NCI-H1105 treated with DMSO at 0.1 percent for 48 hours (cell line): ENCODE measurements at regions not wholly inside any gene's neighbourhood (a gene's known extent, or its start where the extent isn't known, plus 50 kb on each side); places are given as distances from the start of the nearest gene placed in this dataset.
"Not testable (repeated sequence)": the region's sequence is repeated elsewhere in the genome, so short reads cannot be mapped to it uniquely, and the experiment has no call there.

Experiments used
- DNase-seq: peaks from one replicate; lab custom pipeline; 2025; lab: John Stamatoyannopoulos, UW

DNA sequence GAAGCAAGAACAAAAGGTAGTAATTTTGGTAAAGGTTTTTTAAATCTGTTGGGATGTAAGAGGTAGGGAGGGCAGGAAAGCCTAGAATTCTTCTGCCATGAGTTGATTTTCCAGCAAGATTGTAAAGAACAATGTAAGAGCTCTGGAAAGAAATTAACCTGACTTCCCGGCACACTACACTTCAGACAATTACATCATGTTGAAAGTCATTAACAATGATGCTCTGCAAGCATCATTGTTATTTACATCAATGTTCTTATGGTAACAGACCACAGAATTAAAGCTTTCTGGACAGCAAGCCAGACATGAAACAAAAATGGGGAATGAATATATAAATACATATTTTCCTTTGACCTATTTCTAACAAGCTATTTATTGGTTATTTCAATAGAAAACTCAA, 342.2 kb downstream of the CEP170 start:
- not testable (repeated sequence) for DNase-seq

DNA sequence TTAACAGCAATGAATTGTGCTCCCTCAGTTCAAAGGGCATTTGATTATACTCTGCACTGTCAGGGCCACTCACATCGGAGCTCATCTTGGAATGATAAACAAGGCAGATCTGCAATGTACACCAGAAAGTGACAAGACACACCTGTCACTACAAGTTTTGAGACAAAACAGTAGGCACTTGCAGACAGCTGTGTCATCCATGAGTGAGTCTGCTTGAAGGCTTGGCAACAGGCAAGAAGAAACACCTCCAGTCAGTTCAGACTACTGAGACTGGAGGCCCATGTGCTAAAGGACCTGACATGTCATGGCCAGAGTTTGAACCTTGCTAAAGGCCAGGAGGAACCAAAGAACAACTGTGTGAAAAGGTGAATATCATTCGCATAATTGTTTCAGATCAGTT, 354.5 kb downstream of the CEP170 start:
- not testable (repeated sequence) for DNase-seq

DNA sequence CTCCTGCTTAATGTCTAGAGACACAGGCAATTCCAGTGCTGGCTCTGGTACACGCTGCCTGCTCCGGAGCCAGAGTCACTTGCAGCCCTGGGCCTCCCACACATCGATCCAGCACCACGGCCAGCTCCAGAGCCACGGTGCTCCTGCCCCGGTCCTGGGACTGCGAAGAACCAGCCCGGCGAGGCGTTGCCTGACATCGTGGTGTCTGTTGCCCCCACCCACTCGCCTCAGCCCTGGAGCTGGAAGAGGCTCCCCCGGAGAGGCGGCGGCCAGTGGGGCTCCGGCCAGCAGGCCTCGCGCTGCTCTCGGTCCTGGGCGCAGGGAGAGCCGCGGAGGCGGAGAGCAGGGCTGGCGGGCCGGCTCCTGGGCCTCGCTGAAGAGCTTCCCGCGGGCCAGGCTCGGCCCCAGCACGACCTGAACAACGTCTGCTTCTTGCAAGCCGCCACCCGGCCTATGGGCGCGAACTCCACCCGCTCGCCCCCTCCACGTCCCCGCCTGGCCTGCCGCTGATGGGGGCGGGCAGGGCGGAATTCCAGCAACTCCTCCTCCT, 364.8 kb downstream of the CEP170 start:
- DNase-seq, result no peak

DNA sequence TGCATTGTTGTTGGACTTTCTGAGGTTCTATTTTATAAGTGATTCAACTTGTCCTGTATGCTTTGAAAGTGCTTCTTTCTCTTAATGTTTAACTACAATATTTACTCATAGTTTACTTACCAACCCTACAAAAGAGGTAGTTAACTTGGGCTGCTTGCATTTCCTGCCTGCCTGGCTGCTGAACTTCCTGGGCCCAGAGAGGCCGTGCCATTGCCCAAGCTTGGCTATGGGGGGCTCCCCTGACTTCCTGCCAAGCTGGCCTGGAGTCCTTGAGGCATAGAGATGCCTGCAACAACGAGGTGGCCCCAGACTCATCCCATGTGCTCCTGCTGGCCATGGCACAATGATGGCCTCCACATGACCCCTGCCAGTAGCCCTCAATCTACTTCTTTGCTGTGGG, 361.6 kb upstream of the PLD5 start:
- DNase-seq, result no peak

DNA sequence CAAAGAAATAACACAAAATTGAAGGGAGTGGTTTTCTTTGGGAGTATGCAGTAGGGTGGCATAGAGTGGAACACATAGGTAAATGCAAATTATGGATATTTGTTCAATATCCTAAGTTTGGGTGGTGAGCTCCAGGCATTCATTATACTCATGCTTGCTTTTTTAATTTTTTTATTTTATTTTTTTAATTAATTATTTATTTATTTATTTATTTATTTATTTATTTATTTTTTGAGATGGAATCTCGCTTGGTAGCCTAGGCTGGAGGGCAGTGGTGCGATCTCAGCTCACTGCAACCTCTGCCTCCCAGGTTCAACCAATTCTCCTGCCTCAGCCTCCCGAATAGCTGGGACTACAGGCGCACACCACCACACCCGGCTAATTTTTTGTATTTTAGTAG, 355.5 kb upstream of the PLD5 start:
- DNase-seq, result not testable (repeated sequence)

- DNase-seq, result no peak
These were observed 353.2 kb upstream of the PLD5 start for GRCh38 chr1:242877743-242878142.

- no peak for DNase-seq
These were observed 352.7 kb upstream of the PLD5 start for GRCh38 chr1:242877229-242877628.

DNA sequence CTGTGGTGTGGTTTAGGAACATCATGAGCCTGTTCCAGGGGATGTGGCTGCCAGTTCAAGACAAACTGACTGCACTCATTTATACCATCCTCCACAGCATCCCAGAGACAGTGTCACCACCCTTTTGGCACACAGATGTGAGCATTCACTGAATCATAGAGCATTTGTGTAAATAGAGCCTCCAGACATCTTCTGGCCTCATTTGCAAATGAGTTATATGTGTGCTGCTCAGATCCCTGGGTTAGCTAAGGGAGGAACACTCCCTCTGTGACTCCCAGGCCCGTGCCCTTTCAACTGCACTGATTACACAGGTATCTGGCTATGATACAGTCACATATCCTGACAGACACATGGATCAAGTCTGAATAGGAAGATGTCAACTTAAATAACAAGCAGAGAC, 351.5 kb upstream of the PLD5 start:
- DNase-seq, result no peak

- no peak for DNase-seq
These were observed 349.2 kb upstream of the PLD5 start for GRCh38 chr1:242873661-242874060.

- DNase-seq, result no peak
These were observed 348.0 kb upstream of the PLD5 start for GRCh38 chr1:242872521-242872920.

- no peak for DNase-seq
These were observed 347.1 kb upstream of the PLD5 start for GRCh38 chr1:242871471-242872030.

- DNase-seq, result no peak
These were observed 346.5 kb upstream of the PLD5 start for GRCh38 chr1:242870966-242871365.

GRCh38 chr1:242856289-242856688, 331.8 kb upstream of the PLD5 start:
- no peak for DNase-seq

DNA sequence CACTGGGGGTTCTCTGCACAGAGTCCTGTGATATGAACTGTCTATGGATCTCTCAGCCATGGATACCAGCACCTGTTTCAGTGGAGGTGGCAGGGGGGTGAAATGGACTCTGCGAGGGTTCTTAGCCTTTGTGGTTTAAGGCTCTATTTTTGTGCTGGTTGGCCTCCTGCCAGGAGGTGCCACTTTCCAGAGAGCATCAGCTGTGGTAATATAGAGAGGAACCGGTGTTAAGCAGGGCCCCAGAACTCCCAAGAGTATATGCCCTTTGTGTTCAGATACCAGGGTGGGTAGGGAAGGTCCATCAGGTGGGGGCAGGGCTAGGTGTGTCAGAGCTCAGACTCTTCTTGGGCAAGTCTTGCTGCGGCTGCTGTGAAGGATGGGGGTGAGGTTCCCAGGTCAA, 330.0 kb upstream of the PLD5 start:
- DNase-seq, result peak; percentile 16

DNA sequence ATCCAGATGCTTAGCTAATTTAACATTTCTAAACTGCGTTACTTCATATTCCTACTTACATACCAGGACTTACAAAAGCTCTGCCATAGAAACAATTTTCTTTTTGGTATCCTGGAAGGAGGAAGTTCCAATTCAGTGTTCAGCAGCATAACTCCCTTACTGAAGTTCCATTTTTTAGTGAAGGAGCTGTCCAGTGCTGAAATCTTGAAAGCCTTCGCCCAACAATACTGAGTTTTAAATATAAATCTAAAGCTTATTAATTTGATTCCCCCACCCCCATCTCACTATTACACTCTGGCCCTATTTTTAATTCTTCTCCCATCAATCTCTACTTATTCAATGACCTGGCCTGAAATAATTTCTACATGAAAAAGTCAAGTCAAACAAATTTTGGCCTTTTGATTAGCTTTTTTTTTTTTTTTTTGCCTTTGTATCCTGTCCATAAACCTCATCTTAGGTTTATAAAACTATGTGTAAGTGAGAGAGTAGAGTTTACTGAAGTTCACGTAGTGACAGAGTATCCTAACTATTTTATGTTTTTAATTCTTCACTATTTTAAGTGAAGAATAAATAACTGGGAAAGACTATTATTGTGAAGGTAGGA, 323.0 kb upstream of the PLD5 start:
- DNase-seq, result no peak

- DNase-seq, result no peak
These were observed 317.6 kb upstream of the PLD5 start for GRCh38 chr1:242842094-242842493.

DNA sequence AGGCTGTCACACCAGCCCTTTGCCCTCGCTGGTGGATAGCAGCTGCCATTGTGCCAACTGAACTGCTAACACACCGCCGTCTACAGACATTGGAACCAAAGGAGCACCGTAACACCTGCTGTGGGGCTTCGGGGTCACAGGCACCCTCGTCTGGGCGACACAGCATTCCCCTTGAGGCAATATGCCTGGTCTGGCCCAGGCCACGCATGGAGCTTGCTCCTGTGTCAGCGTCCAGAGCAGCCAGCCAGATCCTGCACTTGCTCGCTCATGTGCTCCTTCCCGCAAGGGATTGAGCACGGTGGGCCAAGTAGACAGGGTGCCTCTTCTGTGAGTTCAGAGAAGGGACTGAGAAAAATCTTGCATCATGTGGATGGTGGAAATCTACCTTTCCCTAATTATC, 314.6 kb upstream of the PLD5 start:
- DNase-seq, result no peak

GRCh38 chr1:242836423-242836822, 311.9 kb upstream of the PLD5 start:
- no peak for DNase-seq

GRCh38 chr1:242828828-242829227, 304.3 kb upstream of the PLD5 start:
- no peak for DNase-seq

DNA sequence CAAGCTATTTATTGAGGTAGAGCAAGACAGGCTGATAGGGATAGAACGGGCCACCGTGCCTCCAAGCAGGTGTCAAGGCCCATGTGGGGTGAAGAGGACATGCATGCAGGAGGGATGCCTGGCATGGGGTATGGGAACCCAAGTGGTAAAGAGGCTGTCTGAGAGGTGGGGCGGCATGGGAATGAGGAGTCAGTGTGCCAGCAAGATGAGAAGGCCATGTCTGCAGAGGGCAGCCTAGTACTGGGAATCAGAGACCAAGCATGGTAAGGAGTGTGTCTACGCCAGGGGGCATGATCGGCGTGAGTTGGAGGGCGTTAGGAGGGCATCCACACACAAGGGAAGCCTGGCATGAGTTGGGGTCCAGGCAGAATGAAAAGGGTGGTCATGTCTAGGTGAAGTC, 303.7 kb upstream of the PLD5 start:
- DNase-seq, result no peak

GRCh38 chr1:242827538-242827937, 303.0 kb upstream of the PLD5 start:
- DNase-seq, result no peak

GRCh38 chr1:242826701-242827336, 302.3 kb upstream of the PLD5 start:
- no peak for DNase-seq

GRCh38 chr1:242824435-242824834, 299.9 kb upstream of the PLD5 start:
- DNase-seq, result no peak
